Right lobe of liver (tissue), 4 donors: ENCODE measurements at regions not wholly inside any gene's neighbourhood (a gene's known extent, or its start where the extent isn't known, plus 50 kb on each side); places are given as distances from the start of the nearest gene placed in this dataset.

Experiments used
- POLR2A ChIP-seq: fragments of 450-650 bp; IDR thresholded peaks from one replicate; pipeline ENCODE4 v1.6.1; 2017; ENCODE audit warnings: antibody characterized with exemption, mild to moderate bottlenecking
- TF ChIP-seq, protein P1 (sequence below), 4 donors: fragments of 200-600 bp in 3 of 4; fragments of 450-650 bp in 1 of 4; IDR thresholded peaks; one replicate each; pipeline versions ENCODE4 v1.5.1 to v1.8.0; 2016 to 2022; ENCODE audit warnings: antibody characterized with exemption in 4 of 4, mild to moderate bottlenecking in 2 of 4
- donor health status: DM: no; HTN: no; CAD: no.
- donor health status: DM: no; HTN: no; CAD: no.
- donor health status: DM: no; HTN: yes; CAD: no.

- TF ChIP-seq, protein P1, sequence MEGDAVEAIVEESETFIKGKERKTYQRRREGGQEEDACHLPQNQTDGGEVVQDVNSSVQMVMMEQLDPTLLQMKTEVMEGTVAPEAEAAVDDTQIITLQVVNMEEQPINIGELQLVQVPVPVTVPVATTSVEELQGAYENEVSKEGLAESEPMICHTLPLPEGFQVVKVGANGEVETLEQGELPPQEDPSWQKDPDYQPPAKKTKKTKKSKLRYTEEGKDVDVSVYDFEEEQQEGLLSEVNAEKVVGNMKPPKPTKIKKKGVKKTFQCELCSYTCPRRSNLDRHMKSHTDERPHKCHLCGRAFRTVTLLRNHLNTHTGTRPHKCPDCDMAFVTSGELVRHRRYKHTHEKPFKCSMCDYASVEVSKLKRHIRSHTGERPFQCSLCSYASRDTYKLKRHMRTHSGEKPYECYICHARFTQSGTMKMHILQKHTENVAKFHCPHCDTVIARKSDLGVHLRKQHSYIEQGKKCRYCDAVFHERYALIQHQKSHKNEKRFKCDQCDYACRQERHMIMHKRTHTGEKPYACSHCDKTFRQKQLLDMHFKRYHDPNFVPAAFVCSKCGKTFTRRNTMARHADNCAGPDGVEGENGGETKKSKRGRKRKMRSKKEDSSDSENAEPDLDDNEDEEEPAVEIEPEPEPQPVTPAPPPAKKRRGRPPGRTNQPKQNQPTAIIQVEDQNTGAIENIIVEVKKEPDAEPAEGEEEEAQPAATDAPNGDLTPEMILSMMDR (IDR thresholded peaks at IDR 0.05): no peak
- TF ChIP-seq POLR2A: no peak
Observed at GRCh38 chr5:26805076-26805475, 233.3 kb downstream of the CDH9 start.
